ENCODE measurements at regions not wholly inside any gene's neighbourhood (a gene's known extent, or its start where the extent isn't known, plus 50 kb on each side); places are given as distances from the start of the nearest gene placed in this dataset.

DNA sequence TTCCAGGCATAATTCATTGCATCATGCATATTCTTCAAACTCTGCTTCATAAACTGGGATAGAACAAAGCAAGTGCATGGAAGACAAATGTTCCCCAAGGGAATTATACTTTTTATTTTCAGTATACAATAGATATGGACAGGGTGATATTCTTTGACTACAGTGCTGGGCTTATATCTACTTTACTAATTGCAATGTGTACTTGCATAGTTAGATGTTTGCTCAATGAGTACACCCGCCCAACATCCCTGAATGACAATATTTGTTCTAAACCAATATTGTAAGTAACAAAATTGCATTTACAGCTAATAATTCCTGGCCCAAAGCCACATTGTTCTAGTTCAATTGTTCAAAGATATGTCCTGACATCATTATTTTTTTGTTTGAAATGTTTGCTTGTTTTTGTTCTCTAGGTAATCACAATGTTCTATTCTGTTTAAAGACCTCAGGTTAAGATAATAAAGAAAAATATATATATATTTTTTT is 171.4 kb downstream of the PTN start:
- TF ChIP-seq, protein P1, sequence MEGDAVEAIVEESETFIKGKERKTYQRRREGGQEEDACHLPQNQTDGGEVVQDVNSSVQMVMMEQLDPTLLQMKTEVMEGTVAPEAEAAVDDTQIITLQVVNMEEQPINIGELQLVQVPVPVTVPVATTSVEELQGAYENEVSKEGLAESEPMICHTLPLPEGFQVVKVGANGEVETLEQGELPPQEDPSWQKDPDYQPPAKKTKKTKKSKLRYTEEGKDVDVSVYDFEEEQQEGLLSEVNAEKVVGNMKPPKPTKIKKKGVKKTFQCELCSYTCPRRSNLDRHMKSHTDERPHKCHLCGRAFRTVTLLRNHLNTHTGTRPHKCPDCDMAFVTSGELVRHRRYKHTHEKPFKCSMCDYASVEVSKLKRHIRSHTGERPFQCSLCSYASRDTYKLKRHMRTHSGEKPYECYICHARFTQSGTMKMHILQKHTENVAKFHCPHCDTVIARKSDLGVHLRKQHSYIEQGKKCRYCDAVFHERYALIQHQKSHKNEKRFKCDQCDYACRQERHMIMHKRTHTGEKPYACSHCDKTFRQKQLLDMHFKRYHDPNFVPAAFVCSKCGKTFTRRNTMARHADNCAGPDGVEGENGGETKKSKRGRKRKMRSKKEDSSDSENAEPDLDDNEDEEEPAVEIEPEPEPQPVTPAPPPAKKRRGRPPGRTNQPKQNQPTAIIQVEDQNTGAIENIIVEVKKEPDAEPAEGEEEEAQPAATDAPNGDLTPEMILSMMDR (IDR thresholded peaks at IDR 0.05; ENCODE audit: low read depth, low read length): no peak
- H3K4me3 ChIP-seq (ENCODE audit: low read depth, low read length): no peak overlapping the region

DNA sequence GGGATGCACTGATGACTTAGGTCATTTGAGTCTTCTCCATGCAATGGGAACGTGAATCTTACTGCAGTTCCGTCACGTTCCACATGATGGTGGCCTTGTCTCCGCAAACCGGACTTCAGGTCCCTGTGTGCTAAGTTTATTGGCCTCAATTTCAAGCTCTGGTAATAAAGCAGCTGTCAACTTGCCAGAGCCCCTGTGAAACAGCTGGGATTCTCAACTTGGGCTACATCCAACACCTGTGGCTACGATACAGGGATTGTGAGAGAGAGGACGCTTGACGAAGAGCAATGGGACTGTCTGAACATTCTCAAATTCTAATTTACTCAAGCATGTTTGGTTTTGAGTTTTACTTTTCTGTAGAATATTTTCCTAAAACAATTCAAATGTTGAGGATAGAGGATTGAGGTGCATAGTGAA is 174.2 kb downstream of the PTN start:
- TF ChIP-seq, protein P1 (IDR thresholded peaks at IDR 0.05; ENCODE audit: low read depth, low read length): peak; percentile 78
- H3K4me3 ChIP-seq (ENCODE audit: low read depth, low read length): no peak overlapping the region

DNA sequence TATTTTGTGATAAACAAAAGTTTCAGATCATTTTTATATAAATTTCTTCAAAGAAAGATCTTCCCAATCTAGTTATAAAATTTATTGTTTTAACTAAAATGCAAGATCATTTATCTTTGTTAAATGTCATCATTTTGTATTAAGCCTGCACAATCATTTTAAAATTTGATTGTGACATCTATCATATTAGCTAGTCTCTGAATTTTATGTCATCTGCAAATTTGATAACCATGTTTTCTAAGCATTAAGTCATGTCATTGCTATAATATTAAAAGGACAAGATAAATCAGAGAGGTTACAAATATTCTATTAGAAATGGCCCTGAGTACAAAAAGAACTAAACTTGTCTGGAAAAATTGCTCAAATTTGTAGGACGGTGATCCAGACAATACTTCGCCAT is 175.9 kb downstream of the PTN start:
- TF ChIP-seq, protein P1 (IDR thresholded peaks at IDR 0.05; ENCODE audit: low read depth, low read length): no peak
- no peak overlapping the region for H3K4me3 ChIP-seq (ENCODE audit: low read depth, low read length)

DNA sequence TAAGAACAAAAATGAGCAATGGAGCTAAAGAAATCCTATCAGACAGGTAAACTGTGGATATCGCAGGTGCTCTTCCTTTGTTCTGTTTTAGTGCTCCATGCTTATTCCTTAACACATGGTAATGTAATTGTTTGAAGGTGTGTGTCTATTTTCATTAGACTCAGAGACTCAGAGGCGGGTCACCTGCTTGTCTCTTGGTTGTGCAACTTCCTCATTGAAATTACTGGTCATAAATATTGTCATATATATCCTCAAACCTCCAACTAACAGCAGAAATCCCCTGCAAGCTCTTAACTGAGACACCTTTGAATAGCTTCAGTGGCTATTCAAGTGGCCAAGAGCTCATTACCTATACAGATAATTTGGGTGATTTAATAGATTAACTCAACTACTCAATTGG is 177.2 kb downstream of the PTN start:
- TF ChIP-seq, protein P1 (IDR thresholded peaks at IDR 0.05; ENCODE audit: low read depth, low read length): no peak
- H3K4me3 ChIP-seq (ENCODE audit: low read depth, low read length): no peak overlapping the region

DNA sequence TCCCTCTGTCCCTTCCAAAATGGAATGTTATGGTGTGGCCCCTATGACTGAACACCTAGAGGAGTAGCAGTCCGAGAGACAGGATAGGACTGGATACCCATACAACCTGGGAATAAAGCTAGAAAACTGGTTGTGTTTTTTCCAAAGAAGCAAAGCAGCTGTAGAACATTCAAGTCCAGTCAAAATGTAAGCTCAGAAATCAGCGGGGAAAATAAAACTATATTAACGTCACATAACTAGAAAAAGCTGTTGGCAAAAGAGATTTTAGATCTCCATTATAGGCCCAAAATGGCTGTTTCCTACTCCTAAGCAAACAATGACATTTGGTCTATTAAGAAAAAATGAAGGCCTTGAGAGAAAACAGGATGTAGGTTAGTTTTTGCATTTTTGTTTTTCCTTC is 177.7 kb downstream of the PTN start:
- H3K4me3 ChIP-seq (ENCODE audit: low read depth, low read length): no peak overlapping the region
- TF ChIP-seq, protein P1 (IDR thresholded peaks at IDR 0.05; ENCODE audit: low read depth, low read length): no peak

DNA sequence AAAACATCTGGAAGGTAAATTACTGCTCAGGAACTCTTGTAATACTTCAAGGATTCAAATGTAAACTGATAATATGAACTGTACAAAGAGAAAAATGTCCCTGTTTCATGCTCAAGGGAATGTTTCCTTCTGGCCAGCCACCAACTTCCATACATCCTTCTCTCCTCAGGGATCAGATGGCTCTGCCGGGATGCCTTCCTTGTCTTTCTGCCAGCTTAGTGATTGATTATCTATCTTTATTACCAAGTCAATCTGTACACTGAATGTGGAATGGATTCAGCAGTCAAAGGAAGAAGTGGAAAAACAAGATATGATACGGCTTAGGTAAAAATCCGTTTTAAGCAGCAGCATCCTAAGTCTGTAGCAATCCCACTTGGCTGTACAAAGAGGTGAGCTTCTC is 178.3 kb downstream of the PTN start:
- no peak overlapping the region for H3K4me3 ChIP-seq (ENCODE audit: low read depth, low read length)
- TF ChIP-seq, protein P1 (IDR thresholded peaks at IDR 0.05; ENCODE audit: low read depth, low read length): no peak

DNA sequence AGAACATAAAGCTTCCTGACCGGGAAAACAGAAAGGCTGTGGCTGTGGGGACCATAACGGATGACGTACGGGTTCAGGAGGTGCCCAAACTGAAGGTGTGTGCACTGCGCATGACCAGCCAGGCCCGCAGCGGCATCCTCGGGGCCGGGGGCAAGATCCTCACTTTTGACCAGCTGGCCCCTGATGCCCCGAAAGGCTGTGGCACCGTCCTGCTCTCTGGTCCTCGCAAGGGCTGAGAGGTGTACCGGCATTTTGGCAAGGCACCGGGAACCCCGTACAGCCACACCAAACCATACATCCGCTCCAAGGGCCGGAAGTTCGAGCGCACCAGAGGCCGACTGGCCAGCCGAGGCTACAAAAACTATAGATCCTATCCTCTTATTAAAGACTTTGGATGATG is 179.3 kb downstream of the PTN start:
- TF ChIP-seq, protein P1 (IDR thresholded peaks at IDR 0.05; ENCODE audit: low read depth, low read length): no peak
- H3K4me3 ChIP-seq (ENCODE audit: low read depth, low read length): no peak overlapping the region
